NB4 (cell line): ENCODE measurements at regions not wholly inside any gene's neighbourhood (a gene's known extent, or its start where the extent isn't known, plus 50 kb on each side); places are given as distances from the start of the nearest gene placed in this dataset.

ENCODE experiments used
- MYC ChIP-seq: IDR thresholded peaks from 2 replicates; pipeline ENCODE4 v1.6.1; 2011; ENCODE audit warnings: low read depth, low read length
- POLR2A ChIP-seq: IDR thresholded peaks from 2 replicates; pipeline ENCODE4 v1.6.1; 2011; ENCODE audit warnings: mild to moderate bottlenecking; ENCODE audit not compliant: insufficient read length; ENCODE audit errors: extremely low read depth
- TF ChIP-seq, protein P1 (sequence below): IDR thresholded peaks from one replicate; pipeline ENCODE4 v1.5.1; 2012; ENCODE audit warnings: low read depth, low read length
- TF ChIP-seq, protein P2 (sequence below): IDR thresholded peaks from 2 replicates; pipeline ENCODE4 v1.6.1; 2011; ENCODE audit warnings: low read depth, low read length

- TF ChIP-seq POLR2A (no peak), MYC (no peak)
- TF ChIP-seq, protein P1, sequence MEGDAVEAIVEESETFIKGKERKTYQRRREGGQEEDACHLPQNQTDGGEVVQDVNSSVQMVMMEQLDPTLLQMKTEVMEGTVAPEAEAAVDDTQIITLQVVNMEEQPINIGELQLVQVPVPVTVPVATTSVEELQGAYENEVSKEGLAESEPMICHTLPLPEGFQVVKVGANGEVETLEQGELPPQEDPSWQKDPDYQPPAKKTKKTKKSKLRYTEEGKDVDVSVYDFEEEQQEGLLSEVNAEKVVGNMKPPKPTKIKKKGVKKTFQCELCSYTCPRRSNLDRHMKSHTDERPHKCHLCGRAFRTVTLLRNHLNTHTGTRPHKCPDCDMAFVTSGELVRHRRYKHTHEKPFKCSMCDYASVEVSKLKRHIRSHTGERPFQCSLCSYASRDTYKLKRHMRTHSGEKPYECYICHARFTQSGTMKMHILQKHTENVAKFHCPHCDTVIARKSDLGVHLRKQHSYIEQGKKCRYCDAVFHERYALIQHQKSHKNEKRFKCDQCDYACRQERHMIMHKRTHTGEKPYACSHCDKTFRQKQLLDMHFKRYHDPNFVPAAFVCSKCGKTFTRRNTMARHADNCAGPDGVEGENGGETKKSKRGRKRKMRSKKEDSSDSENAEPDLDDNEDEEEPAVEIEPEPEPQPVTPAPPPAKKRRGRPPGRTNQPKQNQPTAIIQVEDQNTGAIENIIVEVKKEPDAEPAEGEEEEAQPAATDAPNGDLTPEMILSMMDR = no peak
- TF ChIP-seq, protein P2, sequence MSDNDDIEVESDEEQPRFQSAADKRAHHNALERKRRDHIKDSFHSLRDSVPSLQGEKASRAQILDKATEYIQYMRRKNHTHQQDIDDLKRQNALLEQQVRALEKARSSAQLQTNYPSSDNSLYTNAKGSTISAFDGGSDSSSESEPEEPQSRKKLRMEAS = no peak
These were observed 156.9 kb upstream of the PCBD1 start for GRCh38 chr10:71045204-71045809.
